ENCODE measurements at regions not wholly inside any gene's neighbourhood (a gene's known extent, or its start where the extent isn't known, plus 50 kb on each side); places are given as distances from the start of the nearest gene placed in this dataset.
"Not testable (repeated sequence)": the region's sequence is repeated elsewhere in the genome, so short reads cannot be mapped to it uniquely, and the experiment has no call there.

DNA sequence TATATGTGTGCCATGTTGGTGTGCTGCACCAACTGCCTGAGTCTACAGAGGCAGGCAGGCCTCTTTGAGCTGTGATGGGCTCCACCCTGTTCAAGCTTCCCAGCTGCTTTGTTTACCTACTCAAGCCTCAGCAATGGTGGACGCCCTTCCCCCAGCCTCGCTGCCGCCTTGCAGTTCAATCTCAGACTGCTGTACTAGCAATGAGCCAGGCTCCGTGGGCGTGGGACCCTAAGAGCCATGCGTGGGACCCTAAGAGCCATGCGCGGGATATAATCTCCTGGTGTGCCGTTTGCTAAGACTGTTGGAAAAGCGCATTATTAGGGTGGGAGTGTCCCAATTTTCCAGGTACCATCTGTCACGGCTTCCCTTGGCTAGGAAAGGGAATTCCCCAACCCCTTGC lies 388.4 kb upstream of the ARX start:
- TF ChIP-seq, protein P1, sequence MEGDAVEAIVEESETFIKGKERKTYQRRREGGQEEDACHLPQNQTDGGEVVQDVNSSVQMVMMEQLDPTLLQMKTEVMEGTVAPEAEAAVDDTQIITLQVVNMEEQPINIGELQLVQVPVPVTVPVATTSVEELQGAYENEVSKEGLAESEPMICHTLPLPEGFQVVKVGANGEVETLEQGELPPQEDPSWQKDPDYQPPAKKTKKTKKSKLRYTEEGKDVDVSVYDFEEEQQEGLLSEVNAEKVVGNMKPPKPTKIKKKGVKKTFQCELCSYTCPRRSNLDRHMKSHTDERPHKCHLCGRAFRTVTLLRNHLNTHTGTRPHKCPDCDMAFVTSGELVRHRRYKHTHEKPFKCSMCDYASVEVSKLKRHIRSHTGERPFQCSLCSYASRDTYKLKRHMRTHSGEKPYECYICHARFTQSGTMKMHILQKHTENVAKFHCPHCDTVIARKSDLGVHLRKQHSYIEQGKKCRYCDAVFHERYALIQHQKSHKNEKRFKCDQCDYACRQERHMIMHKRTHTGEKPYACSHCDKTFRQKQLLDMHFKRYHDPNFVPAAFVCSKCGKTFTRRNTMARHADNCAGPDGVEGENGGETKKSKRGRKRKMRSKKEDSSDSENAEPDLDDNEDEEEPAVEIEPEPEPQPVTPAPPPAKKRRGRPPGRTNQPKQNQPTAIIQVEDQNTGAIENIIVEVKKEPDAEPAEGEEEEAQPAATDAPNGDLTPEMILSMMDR (optimal IDR thresholded peaks at IDR 0.05 in 1 of 3, IDR thresholded peaks at IDR 0.05 in 1 of 3, conservative IDR thresholded peaks at IDR 0.05 in 1 of 3; ENCODE audit: extremely low read depth in 1 of 3, insufficient read depth in 2 of 3, low read length in 3 of 3), result not testable (repeated sequence)
- TF ChIP-seq EZH2 (IDR thresholded peaks at IDR 0.05; ENCODE audit: low read length), result not testable (repeated sequence)
